Stomach smooth muscle (tissue), 2 donors: ENCODE measurements at regions not wholly inside any gene's neighbourhood (a gene's known extent, or its start where the extent isn't known, plus 50 kb on each side); places are given as distances from the start of the nearest gene placed in this dataset.
"Not testable (repeated sequence)": the region's sequence is repeated elsewhere in the genome, so short reads cannot be mapped to it uniquely, and the experiment has no call there.

ENCODE experiments used
- H3K27ac ChIP-seq: one replicate; pipeline ENCODE4 v1.7.0; 2013; ENCODE audit warnings: mild to moderate bottlenecking, low read length, inconsistent platforms
- H3K27me3 ChIP-seq, 2 donors: one replicate each; pipeline ENCODE4 v1.7.0; 2013; ENCODE audit warnings: low read length in 2 of 2; ENCODE audit not compliant: insufficient read depth in 2 of 2, control insufficient read depth in 1 of 2
- H3K36me3 ChIP-seq, 2 donors: one replicate each; pipeline ENCODE4 v1.7.0; 2013; ENCODE audit warnings: low read length in 2 of 2; ENCODE audit not compliant: control insufficient read depth in 2 of 2, insufficient read depth in 2 of 2
- H3K4me1 ChIP-seq: one replicate; pipeline ENCODE4 v1.7.0; 2013; ENCODE audit warnings: low read length; ENCODE audit not compliant: control insufficient read depth, insufficient read depth
- H3K4me3 ChIP-seq, 2 donors: one replicate each; pipeline ENCODE4 v1.7.0; 2013; ENCODE audit warnings: low read length in 2 of 2
- H3K9ac ChIP-seq, 2 donors: one replicate each; pipeline ENCODE4 v1.7.0; 2013; ENCODE audit warnings: low read length in 2 of 2, mild to moderate bottlenecking in 1 of 2
- H3K9me3 ChIP-seq, 2 donors: one replicate each; pipeline ENCODE4 v1.7.0; 2013; ENCODE audit warnings: low read length in 2 of 2; ENCODE audit not compliant: control insufficient read depth in 2 of 2
- donor health status: healthy.
- donor health status: Pancreatic carcinoma.

GRCh38 chr14:103282309-103282708, 51.7 kb upstream of the EIF5 start:
- H3K4me1 ChIP-seq, H3K4me3 ChIP-seq, H3K27ac ChIP-seq, H3K9ac ChIP-seq, H3K36me3 ChIP-seq, H3K9me3 ChIP-seq: not testable (repeated sequence)
- peaks cover 18 to 46% of the 10 kb centered on the region in 2 donors for H3K27me3 ChIP-seq

GRCh38 chr14:103282932-103283331, 51.1 kb upstream of the EIF5 start:
- peaks cover 6% of the 10 kb centered on the region for H3K4me1 ChIP-seq
- H3K27me3 ChIP-seq, result peaks cover 15 to 43% of the 10 kb centered on the region in 2 donors
- no peak overlapping the region for H3K4me3 ChIP-seq
- no peaks in the 10 kb centered on the region for H3K9me3 ChIP-seq
- no peak overlapping the region for H3K27ac ChIP-seq
- no peak overlapping the region for H3K9ac ChIP-seq
- no peaks in the 10 kb centered on the region for H3K36me3 ChIP-seq

GRCh38 chr14:103283916-103284315, 50.1 kb upstream of the EIF5 start:
- Histone ChIP-seq H3K4me1 (peaks cover 6% of the 10 kb centered on the region), H3K27me3 (peaks cover 12 to 38% of the 10 kb centered on the region in 2 donors), H3K9me3 (no peaks in the 10 kb centered on the region), H3K9ac (no peak overlapping the region), H3K27ac (no peak overlapping the region), H3K36me3 (no peaks in the 10 kb centered on the region), H3K4me3 (no peak overlapping the region)
